ENCODE measurements at regions not wholly inside any gene's neighbourhood (a gene's known extent, or its start where the extent isn't known, plus 50 kb on each side); places are given as distances from the start of the nearest gene placed in this dataset.

DNA sequence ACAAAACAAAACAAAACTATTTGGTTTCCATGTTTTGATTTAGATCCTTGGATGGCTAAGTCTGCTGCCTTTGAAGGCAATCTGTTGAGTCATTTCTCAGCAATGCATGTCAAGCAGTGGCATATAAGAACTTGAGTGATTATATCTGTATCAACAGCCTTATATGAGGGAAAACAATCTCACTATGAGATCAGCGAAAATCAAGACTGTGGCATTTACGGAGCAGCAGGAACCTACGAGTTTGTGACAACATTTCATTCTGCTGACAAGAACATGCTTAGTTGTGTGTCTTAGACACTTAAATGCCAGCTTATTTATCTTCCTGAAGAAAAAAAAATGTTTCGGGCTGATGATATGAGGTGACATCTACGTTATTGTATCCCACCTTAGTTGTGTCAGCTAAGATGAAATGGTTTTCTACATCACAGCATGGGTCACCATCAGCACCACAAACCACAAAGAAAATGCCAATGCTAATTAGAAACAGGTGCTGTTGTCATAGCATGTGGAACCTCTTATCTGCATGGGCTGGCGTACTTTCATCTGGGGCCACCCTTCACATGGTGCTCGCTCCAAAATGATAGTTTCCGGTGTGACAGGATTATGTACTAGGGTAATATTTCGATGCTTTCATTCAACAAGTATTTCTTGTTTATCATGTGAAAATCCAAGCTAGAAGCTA is 1085.5 kb downstream of the SORCS1 start:
- Histone ChIP-seq H3K79me2 (ENCODE audit: insufficient read depth, low read length) (no peaks in the 10 kb centered on the region), H3K4me2 (ENCODE audit: insufficient read depth, low read length) (no peak overlapping the region), H3K4me3 (ENCODE audit: insufficient read depth, low read length) (no peak overlapping the region), H3K36me3 (ENCODE audit: insufficient read depth, low read length) (no peaks in the 10 kb centered on the region), H3K27ac (ENCODE audit: low read depth, low read length) (no peak overlapping the region), H4K20me1 (ENCODE audit: insufficient read depth, low read length) (no peaks in the 10 kb centered on the region), H3K4me1 (ENCODE audit: insufficient read depth, low read length) (no peaks in the 10 kb centered on the region), H2AFZ (ENCODE audit: low read length) (no peak overlapping the region), H3K27me3 (ENCODE audit: insufficient read depth, low read length) (no peaks in the 10 kb centered on the region), H3K9me3 (ENCODE audit: low read depth, low read length) (no peaks in the 10 kb centered on the region)
- TF ChIP-seq, protein P1, sequence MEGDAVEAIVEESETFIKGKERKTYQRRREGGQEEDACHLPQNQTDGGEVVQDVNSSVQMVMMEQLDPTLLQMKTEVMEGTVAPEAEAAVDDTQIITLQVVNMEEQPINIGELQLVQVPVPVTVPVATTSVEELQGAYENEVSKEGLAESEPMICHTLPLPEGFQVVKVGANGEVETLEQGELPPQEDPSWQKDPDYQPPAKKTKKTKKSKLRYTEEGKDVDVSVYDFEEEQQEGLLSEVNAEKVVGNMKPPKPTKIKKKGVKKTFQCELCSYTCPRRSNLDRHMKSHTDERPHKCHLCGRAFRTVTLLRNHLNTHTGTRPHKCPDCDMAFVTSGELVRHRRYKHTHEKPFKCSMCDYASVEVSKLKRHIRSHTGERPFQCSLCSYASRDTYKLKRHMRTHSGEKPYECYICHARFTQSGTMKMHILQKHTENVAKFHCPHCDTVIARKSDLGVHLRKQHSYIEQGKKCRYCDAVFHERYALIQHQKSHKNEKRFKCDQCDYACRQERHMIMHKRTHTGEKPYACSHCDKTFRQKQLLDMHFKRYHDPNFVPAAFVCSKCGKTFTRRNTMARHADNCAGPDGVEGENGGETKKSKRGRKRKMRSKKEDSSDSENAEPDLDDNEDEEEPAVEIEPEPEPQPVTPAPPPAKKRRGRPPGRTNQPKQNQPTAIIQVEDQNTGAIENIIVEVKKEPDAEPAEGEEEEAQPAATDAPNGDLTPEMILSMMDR (IDR thresholded peaks at IDR 0.05; ENCODE audit: extremely low read depth, low read depth, low read length), result no peak
- no peak for DNase-seq (ENCODE audit: insufficient read length, low spot score, missing footprints)

DNA sequence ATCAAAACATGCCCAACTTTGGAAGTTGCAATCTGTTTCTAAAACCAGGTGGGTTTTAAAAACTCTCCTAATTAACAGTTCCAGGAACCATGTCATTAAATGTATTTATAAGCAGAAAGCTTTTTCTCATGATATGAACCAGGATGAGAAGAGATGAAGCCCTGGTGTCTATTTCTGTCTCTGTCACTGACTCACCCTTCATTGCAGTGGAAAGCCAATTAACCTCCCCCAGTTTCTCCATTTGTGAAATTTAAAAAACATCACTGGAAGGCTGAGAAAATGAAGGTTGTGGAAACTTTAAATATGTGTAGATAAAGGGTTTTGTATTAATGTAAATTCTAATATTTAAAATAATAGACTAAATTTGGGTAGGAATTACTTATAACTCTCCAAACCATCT is 1088.0 kb downstream of the SORCS1 start:
- Histone ChIP-seq H3K4me3 (ENCODE audit: insufficient read depth, low read length) (no peak overlapping the region), H2AFZ (ENCODE audit: low read length) (no peak overlapping the region)
- TF ChIP-seq, protein P1 (IDR thresholded peaks at IDR 0.05; ENCODE audit: extremely low read depth, low read depth, low read length), result no peak

DNA sequence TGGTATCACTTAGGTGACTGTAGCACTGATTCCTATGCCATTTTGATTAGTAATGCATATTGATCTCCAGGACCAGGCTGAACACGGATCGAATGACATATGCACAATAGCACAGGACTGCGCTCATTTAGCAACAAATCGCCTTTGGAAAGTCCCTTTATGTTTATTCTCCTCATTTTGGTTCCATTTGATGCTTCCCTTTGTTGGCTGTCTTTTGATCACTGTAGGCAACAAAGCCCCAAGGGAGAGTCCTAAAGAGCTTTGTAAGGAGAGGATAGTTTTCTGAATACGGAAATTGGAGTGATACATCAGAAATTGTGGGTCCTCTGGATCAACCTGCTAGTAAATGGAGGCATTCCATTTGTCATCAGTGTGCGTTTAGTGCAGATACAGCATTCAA is 1111.4 kb downstream of the SORCS1 start:
- Histone ChIP-seq H3K36me3 (ENCODE audit: insufficient read depth, low read length) (no peaks in the 10 kb centered on the region), H3K4me2 (ENCODE audit: insufficient read depth, low read length) (no peak overlapping the region), H4K20me1 (ENCODE audit: insufficient read depth, low read length) (no peaks in the 10 kb centered on the region), H3K4me1 (ENCODE audit: insufficient read depth, low read length) (no peaks in the 10 kb centered on the region), H3K9me3 (ENCODE audit: low read depth, low read length) (no peaks in the 10 kb centered on the region), H3K4me3 (ENCODE audit: insufficient read depth, low read length) (no peak overlapping the region), H3K79me2 (ENCODE audit: insufficient read depth, low read length) (no peaks in the 10 kb centered on the region), H2AFZ (ENCODE audit: low read length) (no peak overlapping the region), H3K27ac (ENCODE audit: low read depth, low read length) (no peak overlapping the region), H3K27me3 (ENCODE audit: insufficient read depth, low read length) (no peaks in the 10 kb centered on the region)
- DNase-seq (ENCODE audit: insufficient read length, low spot score, missing footprints), result no peak
- TF ChIP-seq, protein P1 (IDR thresholded peaks at IDR 0.05; ENCODE audit: extremely low read depth, low read depth, low read length), result no peak

More for the DNA sequence above, 1088.0 kb downstream of the SORCS1 start:
- H3K4me2 ChIP-seq (ENCODE audit: insufficient read depth, low read length), result no peak overlapping the region
- H3K9me3 ChIP-seq (ENCODE audit: low read depth, low read length), result no peaks in the 10 kb centered on the region
- no peak for DNase-seq (ENCODE audit: insufficient read length, low spot score, missing footprints)
- no peaks in the 10 kb centered on the region for H3K27me3 ChIP-seq (ENCODE audit: insufficient read depth, low read length)
- no peaks in the 10 kb centered on the region for H3K36me3 ChIP-seq (ENCODE audit: insufficient read depth, low read length)
- H4K20me1 ChIP-seq (ENCODE audit: insufficient read depth, low read length), result no peaks in the 10 kb centered on the region
- H3K79me2 ChIP-seq (ENCODE audit: insufficient read depth, low read length), result no peaks in the 10 kb centered on the region
- no peak overlapping the region for H3K27ac ChIP-seq (ENCODE audit: low read depth, low read length)
- no peaks in the 10 kb centered on the region for H3K4me1 ChIP-seq (ENCODE audit: insufficient read depth, low read length)

DNA sequence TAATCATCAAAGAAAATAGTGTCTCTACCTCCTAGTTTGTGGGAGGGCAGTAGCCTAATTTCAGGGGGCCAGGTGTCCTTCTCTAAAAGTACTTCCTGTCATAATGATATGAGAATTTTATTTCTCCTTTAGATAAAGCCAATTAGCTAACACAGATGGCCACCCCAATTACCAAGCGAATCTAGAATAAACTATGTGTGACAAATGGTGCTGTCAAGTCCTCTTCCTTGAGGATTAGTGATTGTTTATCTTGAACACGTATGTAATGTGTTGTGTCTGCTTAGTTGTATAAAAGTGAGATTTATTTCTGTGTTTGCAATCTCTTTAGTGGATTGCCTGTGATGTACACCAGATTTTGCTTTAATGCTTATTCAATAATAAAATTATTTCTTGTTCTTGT is 1120.0 kb downstream of the SORCS1 start:
- Histone ChIP-seq H3K27me3 (ENCODE audit: insufficient read depth, low read length) (no peaks in the 10 kb centered on the region), H3K9me3 (ENCODE audit: low read depth, low read length) (no peaks in the 10 kb centered on the region), H3K4me1 (ENCODE audit: insufficient read depth, low read length) (no peaks in the 10 kb centered on the region), H3K4me2 (ENCODE audit: insufficient read depth, low read length) (no peak overlapping the region), H3K27ac (ENCODE audit: low read depth, low read length) (no peak overlapping the region), H4K20me1 (ENCODE audit: insufficient read depth, low read length) (no peaks in the 10 kb centered on the region), H2AFZ (ENCODE audit: low read length) (no peak overlapping the region), H3K79me2 (ENCODE audit: insufficient read depth, low read length) (no peaks in the 10 kb centered on the region), H3K4me3 (ENCODE audit: insufficient read depth, low read length) (no peak overlapping the region), H3K36me3 (ENCODE audit: insufficient read depth, low read length) (no peaks in the 10 kb centered on the region)
- DNase-seq (ENCODE audit: insufficient read length, low spot score, missing footprints), result no peak
- TF ChIP-seq, protein P1 (IDR thresholded peaks at IDR 0.05; ENCODE audit: extremely low read depth, low read depth, low read length), result no peak
